Breast epithelium (tissue), 4 donors: ENCODE measurements at regions not wholly inside any gene's neighbourhood (a gene's known extent, or its start where the extent isn't known, plus 50 kb on each side); places are given as distances from the start of the nearest gene placed in this dataset.

Experiments used
- DNase-seq, 2 donors: peaks; one replicate each; pipeline ENCODE4 v3.0.0-alpha.2; 2019; ENCODE audit warnings: low spot score in 2 of 2
- H3K27ac ChIP-seq, 2 donors: fragments of 200-600 bp; sonication (generic) in 1 of 2; one replicate each; pipeline ENCODE4 v1.5.1; 2016 to 2019; ENCODE audit warnings: mild to moderate bottlenecking in 1 of 2
- H3K27me3 ChIP-seq, 2 donors: fragments of 200-600 bp; sonication (generic) in 1 of 2; one replicate each; pipeline versions ENCODE4 v1.5.1 to v1.6.0; 2017 to 2019; ENCODE audit warnings: control low read depth in 1 of 2, mild to moderate bottlenecking in 1 of 2
- H3K36me3 ChIP-seq: fragments of 200-600 bp; one replicate; pipeline ENCODE4 v1.5.1; 2019
- H3K4me1 ChIP-seq, 2 donors: fragments of 200-600 bp; sonication (generic); one replicate each; pipeline ENCODE4 v1.5.1; 2016 to 2019; ENCODE audit warnings: control low read depth in 1 of 2
- H3K4me3 ChIP-seq, 3 donors: fragments of 200-600 bp; sonication (generic); 1 replicate in 2 of 3; 2 replicates in 1 of 3; pipeline ENCODE4 v1.5.1; 2016 to 2019; ENCODE audit warnings: mild to moderate bottlenecking in 3 of 3, moderate library complexity in 2 of 3
- H3K9me3 ChIP-seq, 2 donors: fragments of 200-600 bp; sonication (generic) in 1 of 2; one replicate each; pipeline ENCODE4 v1.5.1; 2016 to 2019; ENCODE audit warnings: control low read depth in 1 of 2
- POLR2A ChIP-seq: fragments of 450-650 bp; IDR thresholded peaks from one replicate; pipeline ENCODE4 v1.6.1; 2016; ENCODE audit warnings: antibody characterized with exemption, mild to moderate bottlenecking, moderate library complexity
- POLR2AphosphoS5 ChIP-seq, 3 donors: sonication (generic); formaldehyde crosslinking; IDR thresholded peaks; one replicate each; pipeline ENCODE4 v1.6.1; 2017; ENCODE audit warnings: antibody characterized with exemption in 3 of 3
- intact Hi-C: fragments of 100-400 bp; cut with DNase I; formaldehyde crosslinking; loops from one replicate; pipeline ENCODE4 v1.15.1; 2023; ENCODE audit warnings: low total_unique reads
- TF ChIP-seq, protein P1 (sequence below), 3 donors: fragments of 450-650 bp; IDR thresholded peaks; one replicate each; pipeline ENCODE4 v1.5.1; 2016 to 2017; ENCODE audit warnings: antibody characterized with exemption in 3 of 3, mild to moderate bottlenecking in 3 of 3, moderate library complexity in 3 of 3

DNA sequence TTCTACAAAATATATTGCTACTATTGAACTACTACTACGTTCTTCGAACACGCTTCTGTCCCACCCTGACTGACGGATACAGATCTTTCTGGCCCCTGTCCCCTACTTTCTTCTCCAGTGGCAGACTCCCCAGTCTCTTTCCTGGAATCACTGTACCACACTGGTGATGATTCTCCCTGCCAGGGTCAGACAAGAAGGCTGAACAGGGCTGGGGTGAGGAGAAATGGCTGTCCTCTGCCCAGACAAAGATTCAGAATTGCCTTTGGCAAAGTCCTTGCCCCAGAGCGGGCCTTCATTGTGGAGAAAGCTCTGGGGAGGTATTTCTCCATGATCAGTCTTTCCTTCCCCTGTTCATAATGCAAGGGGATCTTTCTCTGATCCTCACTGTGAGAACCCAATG lies 1417.1 kb downstream of the BRD1 start:
- no peaks in the 10 kb centered on the region for H3K9me3 ChIP-seq
- no peaks in the 10 kb centered on the region for H3K4me1 ChIP-seq
- peak in 1 of 2 donors; percentile 9 for DNase-seq
- no peak for TF ChIP-seq POLR2AphosphoS5 (IDR thresholded peaks at IDR 0.05)
- TF ChIP-seq POLR2A, result no peak
- TF ChIP-seq, protein P1, sequence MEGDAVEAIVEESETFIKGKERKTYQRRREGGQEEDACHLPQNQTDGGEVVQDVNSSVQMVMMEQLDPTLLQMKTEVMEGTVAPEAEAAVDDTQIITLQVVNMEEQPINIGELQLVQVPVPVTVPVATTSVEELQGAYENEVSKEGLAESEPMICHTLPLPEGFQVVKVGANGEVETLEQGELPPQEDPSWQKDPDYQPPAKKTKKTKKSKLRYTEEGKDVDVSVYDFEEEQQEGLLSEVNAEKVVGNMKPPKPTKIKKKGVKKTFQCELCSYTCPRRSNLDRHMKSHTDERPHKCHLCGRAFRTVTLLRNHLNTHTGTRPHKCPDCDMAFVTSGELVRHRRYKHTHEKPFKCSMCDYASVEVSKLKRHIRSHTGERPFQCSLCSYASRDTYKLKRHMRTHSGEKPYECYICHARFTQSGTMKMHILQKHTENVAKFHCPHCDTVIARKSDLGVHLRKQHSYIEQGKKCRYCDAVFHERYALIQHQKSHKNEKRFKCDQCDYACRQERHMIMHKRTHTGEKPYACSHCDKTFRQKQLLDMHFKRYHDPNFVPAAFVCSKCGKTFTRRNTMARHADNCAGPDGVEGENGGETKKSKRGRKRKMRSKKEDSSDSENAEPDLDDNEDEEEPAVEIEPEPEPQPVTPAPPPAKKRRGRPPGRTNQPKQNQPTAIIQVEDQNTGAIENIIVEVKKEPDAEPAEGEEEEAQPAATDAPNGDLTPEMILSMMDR (IDR thresholded peaks at IDR 0.05), result no peak
- H3K27me3 ChIP-seq, result peaks cover 0 to 14% of the 10 kb centered on the region in 2 donors
- intact Hi-C loops, result no loop called here
- no peaks in the 10 kb centered on the region for H3K36me3 ChIP-seq
- no peak overlapping the region for H3K27ac ChIP-seq
- H3K4me3 ChIP-seq, result no peak overlapping the region

DNA sequence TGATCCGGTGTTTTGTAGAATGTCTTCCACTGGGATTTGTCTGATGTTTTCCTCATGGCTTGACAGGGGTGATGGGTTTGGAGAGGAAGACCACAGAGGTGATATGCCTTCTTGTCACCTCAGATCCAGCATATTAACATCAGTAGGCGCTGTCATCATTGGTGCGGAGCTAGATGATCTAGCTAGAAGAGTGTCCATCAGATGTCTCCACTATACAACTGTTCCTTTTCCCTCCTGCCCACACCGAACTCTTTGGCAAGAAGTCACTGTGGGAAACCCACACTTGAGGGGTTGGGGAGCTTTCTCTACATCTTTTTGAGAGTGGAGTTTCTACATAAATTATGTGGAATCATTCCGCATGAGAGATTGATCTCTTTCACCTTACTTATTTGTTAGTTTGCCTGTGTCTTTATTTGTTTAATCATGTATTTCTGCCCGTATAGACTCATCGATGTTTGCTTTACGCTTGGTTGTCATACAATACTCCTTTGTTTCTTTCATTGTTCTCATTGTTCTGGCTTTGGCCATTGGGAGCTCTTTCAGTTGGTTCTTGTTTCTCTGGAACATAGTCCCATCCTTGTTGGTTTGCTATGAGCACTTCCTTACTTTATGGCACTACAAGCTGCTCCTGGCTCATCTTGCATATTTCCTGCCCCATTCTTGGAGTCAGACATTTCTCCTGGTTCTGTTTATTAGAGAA lies 1420.3 kb downstream of the BRD1 start:
- intact Hi-C loops, result no loop called here
- no peaks in the 10 kb centered on the region for H3K9me3 ChIP-seq
- no peaks in the 10 kb centered on the region for H3K4me1 ChIP-seq
- H3K27ac ChIP-seq, result no peak overlapping the region
- TF ChIP-seq, protein P1 (IDR thresholded peaks at IDR 0.05), result no peak
- TF ChIP-seq POLR2AphosphoS5 (IDR thresholded peaks at IDR 0.05) (no peak), POLR2A (no peak)
- DNase-seq, result no peak
- peaks cover 0 to 23% of the 10 kb centered on the region in 2 donors for H3K27me3 ChIP-seq
- no peak overlapping the region for H3K4me3 ChIP-seq
- no peaks in the 10 kb centered on the region for H3K36me3 ChIP-seq

DNA sequence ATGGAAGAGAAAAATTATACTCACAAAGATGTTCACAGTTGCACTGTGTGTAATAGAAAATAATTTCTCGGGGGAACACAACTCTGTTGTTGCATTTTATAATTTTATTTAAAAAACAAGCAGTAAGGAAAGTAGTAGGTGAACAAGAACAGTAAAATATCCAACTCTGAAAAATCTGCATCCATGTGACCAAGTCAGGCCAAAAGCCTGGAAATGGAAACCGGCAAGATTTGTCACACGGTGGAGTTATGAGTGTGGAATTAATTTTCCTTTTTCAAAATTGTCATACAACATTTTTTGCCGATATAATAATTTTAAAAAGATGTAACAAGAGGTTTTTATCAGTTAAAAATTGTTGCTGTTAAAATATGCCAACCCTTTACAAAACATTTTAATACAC lies 1421.5 kb downstream of the BRD1 start:
- Histone ChIP-seq H3K9me3 (no peaks in the 10 kb centered on the region), H3K36me3 (no peaks in the 10 kb centered on the region), H3K27me3 (peaks cover 0 to 17% of the 10 kb centered on the region in 2 donors), H3K4me1 (no peaks in the 10 kb centered on the region), H3K27ac (no peak overlapping the region), H3K4me3 (no peak overlapping the region)
- intact Hi-C loops, result no loop called here
- TF ChIP-seq POLR2AphosphoS5 (IDR thresholded peaks at IDR 0.05), result no peak
- no peak for TF ChIP-seq POLR2A
- TF ChIP-seq, protein P1 (IDR thresholded peaks at IDR 0.05), result no peak
- DNase-seq, result no peak

DNA sequence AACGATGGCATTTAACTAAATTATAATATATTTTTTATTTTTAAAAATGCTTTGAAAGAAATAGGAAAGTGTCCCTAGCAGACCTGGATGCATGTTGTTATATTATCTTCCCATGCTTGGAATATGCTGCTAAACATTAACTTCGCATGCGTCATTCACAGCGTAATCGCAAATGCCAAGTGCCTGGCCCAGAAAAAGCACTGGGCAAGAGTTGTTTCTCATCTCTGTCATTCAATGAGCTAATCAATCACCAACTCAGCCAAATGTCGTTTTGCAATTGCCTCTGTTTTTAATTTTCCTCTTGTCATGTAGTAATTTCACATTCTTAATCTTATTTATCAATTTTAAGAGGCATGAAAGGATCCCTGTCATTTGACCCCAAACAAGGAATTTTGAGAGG lies 1421.9 kb downstream of the BRD1 start:
- Histone ChIP-seq H3K27ac (no peak overlapping the region), H3K4me3 (no peak overlapping the region), H3K36me3 (no peaks in the 10 kb centered on the region), H3K4me1 (no peaks in the 10 kb centered on the region), H3K9me3 (no peaks in the 10 kb centered on the region), H3K27me3 (peaks cover 0 to 15% of the 10 kb centered on the region in 2 donors)
- no peak for DNase-seq
- TF ChIP-seq POLR2AphosphoS5 (IDR thresholded peaks at IDR 0.05) (no peak), POLR2A (no peak)
- TF ChIP-seq, protein P1 (IDR thresholded peaks at IDR 0.05), result no peak
- intact Hi-C loops, result no loop called here

DNA sequence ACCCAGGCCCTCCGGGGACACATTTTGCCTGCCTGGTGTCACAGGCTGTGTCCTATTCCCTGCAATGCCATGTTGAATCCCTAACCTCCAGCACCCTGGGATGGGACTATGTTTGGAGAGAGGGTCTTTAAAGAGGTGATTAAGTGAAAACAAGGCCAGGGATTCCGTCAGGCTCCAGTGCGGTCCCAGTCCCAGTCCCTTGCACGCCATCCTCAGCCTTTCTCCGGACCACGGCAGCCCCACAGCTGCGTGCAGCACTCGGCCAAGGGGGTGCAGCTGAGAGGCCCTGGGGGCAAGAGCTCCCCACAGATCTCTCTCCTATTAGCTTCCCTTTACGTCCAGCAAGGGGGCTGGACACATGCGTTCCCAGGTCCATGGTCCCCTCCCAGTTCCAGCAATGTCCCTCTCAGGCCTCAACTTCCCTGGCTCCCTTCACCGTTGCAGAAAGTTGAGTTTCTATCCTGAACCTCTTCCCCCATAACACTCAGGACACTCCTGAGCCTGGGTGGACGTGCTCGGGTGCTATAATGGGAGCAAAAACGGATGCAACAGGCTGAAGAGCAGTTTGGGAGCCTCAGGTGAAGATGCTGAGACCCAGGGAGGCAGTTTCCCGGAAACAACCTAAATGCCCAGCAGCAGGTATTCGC lies 1422.7 kb downstream of the BRD1 start:
- H3K27me3 ChIP-seq, result peaks cover 0 to 24% of the 10 kb centered on the region in 2 donors
- H3K4me3 ChIP-seq, result no peak overlapping the region
- TF ChIP-seq, protein P1 (IDR thresholded peaks at IDR 0.05), result no peak
- TF ChIP-seq POLR2A, result no peak
- TF ChIP-seq POLR2AphosphoS5 (IDR thresholded peaks at IDR 0.05), result no peak
- no peak overlapping the region for H3K27ac ChIP-seq
- no peaks in the 10 kb centered on the region for H3K36me3 ChIP-seq
- H3K9me3 ChIP-seq, result no peaks in the 10 kb centered on the region
- no peak for DNase-seq
- H3K4me1 ChIP-seq, result no peaks in the 10 kb centered on the region
- intact Hi-C loops, result no loop called here
